ENCODE measurements at regions not wholly inside any gene's neighbourhood (a gene's known extent, or its start where the extent isn't known, plus 50 kb on each side); places are given as distances from the start of the nearest gene placed in this dataset.

GRCh38 chr18:57853133-57853532 lies 50.0 kb upstream of the ATP8B1 start:
- Histone ChIP-seq H3K4ac (replicated peaks; ENCODE audit: insufficient read length, low read depth, low read length) (no peak overlapping the region), H3K14ac (ENCODE audit: insufficient read length) (no peak overlapping the region), H3K56ac (replicated peaks; ENCODE audit: insufficient read length, low read depth, low read length) (no peak overlapping the region), H4K8ac (ENCODE audit: extremely low read depth, insufficient read depth, low read length) (no peak overlapping the region), H3K18ac (ENCODE audit: extremely low read depth, low read length) (no peak overlapping the region), H3K4me3 (ENCODE audit: extremely low read depth in 1 of 4, insufficient read depth in 2 of 4, low read depth in 3 of 4, low read length in 4 of 4) (no peak overlapping the region), H3K9me3 (ENCODE audit: insufficient read depth in 2 of 2, low read depth in 1 of 2, low read length in 1 of 2) (no peaks in the 10 kb centered on the region), H2BK15ac (ENCODE audit: low read length) (no peak overlapping the region), H3K23me2 (ENCODE audit: low read depth, low read length) (no peaks in the 10 kb centered on the region), H3K27me3 (replicated peaks in 1 of 4; ENCODE audit: control insufficient read depth in 3 of 4, extremely low read depth in 1 of 4, insufficient read depth in 3 of 4, low read length in 3 of 4) (no peaks in the 10 kb centered on the region), H4K5ac (ENCODE audit: insufficient read length, low read depth, low read length) (no peak overlapping the region), H3K36me3 (ENCODE audit: control insufficient read depth in 2 of 4, insufficient read depth in 4 of 4, low read length in 3 of 4) (no peaks in the 10 kb centered on the region), H3K79me2 (ENCODE audit: control insufficient read depth in 1 of 2, insufficient read depth in 2 of 2, low read length in 2 of 2) (no peaks in the 10 kb centered on the region), H3K9ac (replicated peaks in 1 of 4; ENCODE audit: extremely low read depth in 1 of 4, low read depth in 3 of 4, low read length in 3 of 4) (no peak overlapping the region), H2BK120ac (replicated peaks; ENCODE audit: low read depth, low read length) (no peak overlapping the region), H3K27ac (ENCODE audit: low read depth, low read length) (no peak overlapping the region), H3K4me1 (replicated peaks in 1 of 4; ENCODE audit: control insufficient read depth in 3 of 4, insufficient read depth in 4 of 4, low read length in 3 of 4) (no peaks in the 10 kb centered on the region), H4K20me1 (replicated peaks in 1 of 2; ENCODE audit: control insufficient read depth in 1 of 2, insufficient read depth in 2 of 2, low read length in 2 of 2) (no peaks in the 10 kb centered on the region), H3K23ac (ENCODE audit: insufficient read length) (no peak overlapping the region), H2BK5ac (ENCODE audit: low read depth, low read length) (no peak overlapping the region), H2BK20ac (ENCODE audit: low read length) (no peak overlapping the region), H3K79me1 (ENCODE audit: low read depth, low read length) (no peaks in the 10 kb centered on the region), H4K91ac (replicated peaks; ENCODE audit: insufficient read length, low read length) (no peak overlapping the region), H2AFZ (ENCODE audit: low read length) (no peak overlapping the region), H2BK12ac (ENCODE audit: low read depth, low read length) (no peak overlapping the region), H2AK5ac (ENCODE audit: low read depth, low read length) (no peak overlapping the region), H3K4me2 (ENCODE audit: insufficient read depth in 1 of 2, low read depth in 2 of 2, low read length in 2 of 2) (no peak overlapping the region)
- ChIA-PET POLR2A (ENCODE audit: partially characterized antibody) (no interaction called here), CTCF (ENCODE audit: partially characterized antibody) (no interaction called here)
- DNase-seq (ENCODE audit: low read depth in 1 of 2, low spot score in 2 of 2) (no peak), FAIRE-seq (no peak)
- no peak for TF ChIP-seq TBP (IDR thresholded peaks at IDR 0.05; ENCODE audit: low read depth, low read length)
- TF ChIP-seq FOSL1 (IDR thresholded peaks at IDR 0.05; ENCODE audit: insufficient read depth, low read depth, low read length), result no peak
- TF ChIP-seq CTCF (IDR thresholded peaks at IDR 0.05; ENCODE audit: control extremely low read depth in 1 of 3, insufficient read depth in 1 of 3, low read depth in 1 of 3, low read length in 3 of 3), result no peak
- TF ChIP-seq RXRA (IDR thresholded peaks at IDR 0.05; ENCODE audit: insufficient read depth, low read depth, low read length), result no peak
- 85% methylated on average over 3 of the region's 3 CpGs; no CpG with 5 or more reads in 1 of the 2 experiments for WGBS, 2 experiments (ENCODE audit: extremely low coverage in 1 of 2, insufficient coverage in 1 of 2, insufficient read length in 1 of 2, insufficient replicate concordance in 2 of 2, low coverage in 1 of 2, low lambda C conversion rate in 2 of 2, missing lambda C conversion rate in 1 of 2)
